ENCODE measurements at regions not wholly inside any gene's neighbourhood (a gene's known extent, or its start where the extent isn't known, plus 50 kb on each side); places are given as distances from the start of the nearest gene placed in this dataset.

- TF ChIP-seq POLR2AphosphoS5 (IDR thresholded peaks at IDR 0.05; ENCODE audit: insufficient read depth in 1 of 2, low read depth in 1 of 2) (no peak), POLR2A (IDR thresholded peaks at IDR 0.05) (no peak), CTCF (IDR thresholded peaks at IDR 0.05) (no peak)
Measured at GRCh38 chr4:54513741-54514140, 144.0 kb upstream of the KIT start.
